SK-N-SH (cell line): ENCODE measurements at regions not wholly inside any gene's neighbourhood (a gene's known extent, or its start where the extent isn't known, plus 50 kb on each side); places are given as distances from the start of the nearest gene placed in this dataset.

ENCODE experiments used
- CTCF ChIA-PET: fragments of 300-600, 350-600 bp; formaldehyde crosslinking; extraction: SDS; loops from one replicate; lab custom pipeline; 2021; lab: Yijun Ruan, JAX
- POLR2A ChIA-PET: fragments of 350-600 bp; sonication (Branson Sonifier 250); formaldehyde crosslinking; extraction: SDS; loops from one replicate; lab custom pipeline; 2020; ENCODE audit warnings: antibody characterized with exemption, inconsistent platforms; lab: Yijun Ruan, JAX
- DNase-seq: peaks from one replicate; pipeline ENCODE4 v3.0.0; 2012
- H2AFZ ChIP-seq: fragments of 200-600 bp; sonication (generic); 2 replicates; pipeline ENCODE4 v1.8.1; 2016; ENCODE audit warnings: antibody characterized with exemption, mild to moderate bottlenecking, low read depth
- H3F3A ChIP-seq: fragments of 200-600 bp; sonication (generic); replicated peaks from 2 replicates; pipeline ENCODE3; 2016; ENCODE audit warnings: antibody characterized with exemption, mild to moderate bottlenecking; ENCODE audit not compliant: insufficient read depth
- H3K27ac ChIP-seq, 2 experiments: fragments of 200-500 bp in 1 of 2; fragments of 200-600 bp in 1 of 2; sonication (Bioruptor generic) in 1 of 2; sonication (generic), shearing (Covaris generic) in 1 of 2; 2 replicates each; pipeline versions ENCODE4 v1.5.1 to v1.6.1; 2014 to 2016; ENCODE audit warnings: low read depth in 2 of 2, inconsistent platforms in 1 of 2, low read length in 1 of 2, mild to moderate bottlenecking in 1 of 2, mixed read lengths in 1 of 2
- H3K27me3 ChIP-seq: fragments of 200-600 bp; sonication (generic), shearing (Covaris generic); 2 replicates; pipeline ENCODE4 v1.6.1; 2016; ENCODE audit warnings: mixed run types; ENCODE audit not compliant: insufficient read depth
- H3K36me3 ChIP-seq, 2 experiments: fragments of 200-500 bp in 1 of 2; fragments of 200-600 bp in 1 of 2; sonication (Bioruptor generic) in 1 of 2; sonication (generic) in 1 of 2; replicated peaks in 1 of 2; 2 replicates each; pipeline versions ENCODE3 to v1.5.1; 2014 to 2016; ENCODE audit warnings: low read length in 1 of 2, mild to moderate bottlenecking in 1 of 2; ENCODE audit not compliant: insufficient read depth in 2 of 2, control insufficient read depth in 1 of 2
- H3K4me1 ChIP-seq, 2 experiments: fragments of 200-500 bp in 1 of 2; fragments of 200-600 bp in 1 of 2; sonication (Bioruptor generic) in 1 of 2; sonication (generic), shearing (Covaris generic) in 1 of 2; 2 replicates each; pipeline versions ENCODE4 v1.5.1 to v1.6.1; 2014 to 2016; ENCODE audit warnings: low read depth in 1 of 2, low read length in 1 of 2, mixed run types in 1 of 2; ENCODE audit not compliant: insufficient read depth in 2 of 2, control insufficient read depth in 1 of 2
- H3K4me2 ChIP-seq: fragments of 200-600 bp; sonication (generic), shearing (Covaris generic); 2 replicates; pipeline ENCODE4 v1.6.1; 2017; ENCODE audit warnings: mixed run types
- H3K4me3 ChIP-seq, 2 experiments: fragments of 200-500 bp in 1 of 2; fragments of 200-600 bp in 1 of 2; sonication (Bioruptor generic) in 1 of 2; sonication (generic), shearing (Covaris generic) in 1 of 2; 2 replicates each; pipeline versions ENCODE4 v1.5.1 to v1.8.1; 2014 to 2016; ENCODE audit warnings: low read depth in 2 of 2, inconsistent platforms in 1 of 2, low read length in 1 of 2, mild to moderate bottlenecking in 1 of 2, mixed read lengths in 1 of 2, moderate library complexity in 1 of 2
- H3K79me2 ChIP-seq: fragments of 200-600 bp; sonication (generic); 2 replicates; pipeline ENCODE4 v1.8.1; 2017; ENCODE audit warnings: mild to moderate bottlenecking; ENCODE audit not compliant: insufficient read depth
- H3K9ac ChIP-seq: fragments of 200-600 bp; sonication (generic); 2 replicates; pipeline ENCODE4 v1.6.1; 2017; ENCODE audit warnings: mixed run types
- H3K9me2 ChIP-seq: fragments of 200-600 bp; sonication (generic); 2 replicates; pipeline ENCODE4 v1.6.1; 2017; ENCODE audit warnings: mixed run types
- H3K9me3 ChIP-seq: fragments of 200-600 bp; sonication (generic); 2 replicates; pipeline ENCODE4 v1.6.1; 2017; ENCODE audit warnings: mixed run types, mild to moderate bottlenecking, moderate library complexity
- H4K20me1 ChIP-seq: fragments of 200-600 bp; sonication (generic); 2 replicates; pipeline ENCODE4 v1.6.1; 2017; ENCODE audit warnings: mild to moderate bottlenecking, mixed run types; ENCODE audit not compliant: insufficient read depth
- EP300 ChIP-seq, 2 experiments: IDR thresholded peaks; 2 replicates each; pipeline versions ENCODE4 v1.4.0 to v1.6.1; 2012; ENCODE audit warnings: borderline replicate concordance in 1 of 2, low read depth in 1 of 2, low read length in 1 of 2
- EZH2phosphoT487 ChIP-seq: fragments of 200-600 bp; sonication (generic); IDR thresholded peaks from 2 replicates; pipeline ENCODE4 v1.6.1; 2017; ENCODE audit warnings: low read depth, mixed run types, mild to moderate bottlenecking, antibody characterized with exemption, moderate library complexity, borderline replicate concordance
- FOSL2 ChIP-seq: IDR thresholded peaks from 2 replicates; pipeline ENCODE4 v1.4.0; 2012; ENCODE audit warnings: low read depth, mild to moderate bottlenecking, moderate library complexity, borderline replicate concordance
- FOXJ3 ChIP-seq: sonication (generic); formaldehyde crosslinking; IDR thresholded peaks from 2 replicates; pipeline ENCODE4 v1.5.1; 2020; ENCODE audit warnings: mild to moderate bottlenecking, missing genetic modification reagents
- FOXM1 ChIP-seq: IDR thresholded peaks from 2 replicates; pipeline ENCODE4 v1.4.0; 2012; ENCODE audit warnings: low read depth, mild to moderate bottlenecking
- GABPA ChIP-seq: IDR thresholded peaks from 2 replicates; pipeline ENCODE4 v1.4.0; 2012; ENCODE audit warnings: low read depth, mild to moderate bottlenecking
- NFIC ChIP-seq: IDR thresholded peaks from 2 replicates; pipeline ENCODE4 v1.4.0; 2012; ENCODE audit warnings: borderline replicate concordance
- NRF1 ChIP-seq: IDR thresholded peaks from 2 replicates; pipeline ENCODE4 v1.6.1; 2012; ENCODE audit warnings: low read depth, mild to moderate bottlenecking, low read length
- RCOR1 ChIP-seq: fragments of 150-350 bp; IDR thresholded peaks from 2 replicates; pipeline ENCODE4 v1.6.1; 2017; ENCODE audit warnings: antibody characterized with exemption, low read length
- SMC3 ChIP-seq: IDR thresholded peaks from 2 replicates; pipeline ENCODE4 v1.6.1; 2012; ENCODE audit warnings: low read depth, low read length, improper control_type of control experiment
- YY1 ChIP-seq: IDR thresholded peaks from 2 replicates; pipeline ENCODE4 v1.4.0; 2012; ENCODE audit warnings: low read depth, mild to moderate bottlenecking
- WGBS: methylation state at CpG from one replicate; pipeline ENCODE4 v1.1.6; 2017; ENCODE audit warnings: low lambda C conversion rate; 5-methylcytosine and 5-hydroxymethylcytosine counted together
- TF ChIP-seq, protein P1 (sequence below): IDR thresholded peaks from 2 replicates; pipeline ENCODE4 v1.4.0; 2012; ENCODE audit warnings: low read depth, borderline replicate concordance
- TF ChIP-seq, protein P2 (sequence below): IDR thresholded peaks from 2 replicates; pipeline ENCODE4 v1.6.1; 2012; ENCODE audit warnings: mild to moderate bottlenecking, low read depth, low read length, moderate library complexity

DNA sequence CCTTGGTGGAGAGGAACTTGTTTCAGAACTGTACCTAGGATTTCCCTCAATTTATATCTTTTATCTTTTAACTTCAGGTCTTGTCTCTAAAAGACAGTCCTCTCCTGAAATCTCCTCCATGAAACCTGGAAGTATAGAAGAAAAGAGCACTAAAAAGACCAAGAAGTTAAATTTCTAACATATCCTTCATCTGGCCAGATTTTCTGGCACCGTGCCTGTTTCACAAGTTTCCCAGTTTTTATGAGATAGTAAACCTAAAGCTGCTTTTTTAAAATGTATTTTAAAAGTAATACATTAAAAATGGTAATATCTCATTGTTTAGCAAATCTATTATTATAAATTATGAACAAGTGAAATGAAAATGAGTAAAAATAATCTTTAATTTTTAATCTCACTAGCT is 348.3 kb upstream of the RSPO3 start:
- H3K9ac ChIP-seq = no peak overlapping the region
- no peaks in the 10 kb centered on the region; the same call in 1 of the 2 replicates for H3K27me3 ChIP-seq
- ChIA-PET POLR2A (no interaction called here), CTCF (no interaction called here)
- no peaks in the 10 kb centered on the region for H3K4me1 ChIP-seq
- no peaks in the 10 kb centered on the region for H3K9me2 ChIP-seq
- WGBS = 2% methylated on average over 1 of the region's 1 CpG
- H3K27ac ChIP-seq = no peak overlapping the region
- H3F3A ChIP-seq = no peaks in the 10 kb centered on the region
- H3K9me3 ChIP-seq = no peaks in the 10 kb centered on the region
- no peak overlapping the region for H3K4me2 ChIP-seq
- H4K20me1 ChIP-seq = no peaks in the 10 kb centered on the region
- TF ChIP-seq NRF1 = no peak
- no peak for TF ChIP-seq NFIC
- TF ChIP-seq, protein P1, sequence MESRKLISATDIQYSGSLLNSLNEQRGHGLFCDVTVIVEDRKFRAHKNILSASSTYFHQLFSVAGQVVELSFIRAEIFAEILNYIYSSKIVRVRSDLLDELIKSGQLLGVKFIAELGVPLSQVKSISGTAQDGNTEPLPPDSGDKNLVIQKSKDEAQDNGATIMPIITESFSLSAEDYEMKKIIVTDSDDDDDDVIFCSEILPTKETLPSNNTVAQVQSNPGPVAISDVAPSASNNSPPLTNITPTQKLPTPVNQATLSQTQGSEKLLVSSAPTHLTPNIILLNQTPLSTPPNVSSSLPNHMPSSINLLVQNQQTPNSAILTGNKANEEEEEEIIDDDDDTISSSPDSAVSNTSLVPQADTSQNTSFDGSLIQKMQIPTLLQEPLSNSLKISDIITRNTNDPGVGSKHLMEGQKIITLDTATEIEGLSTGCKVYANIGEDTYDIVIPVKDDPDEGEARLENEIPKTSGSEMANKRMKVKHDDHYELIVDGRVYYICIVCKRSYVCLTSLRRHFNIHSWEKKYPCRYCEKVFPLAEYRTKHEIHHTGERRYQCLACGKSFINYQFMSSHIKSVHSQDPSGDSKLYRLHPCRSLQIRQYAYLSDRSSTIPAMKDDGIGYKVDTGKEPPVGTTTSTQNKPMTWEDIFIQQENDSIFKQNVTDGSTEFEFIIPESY = no peak
- TF ChIP-seq FOXJ3 (CRISPR knock-in tag) = no peak
- no peak for TF ChIP-seq FOSL2
- TF ChIP-seq SMC3 = no peak
- no peak for TF ChIP-seq GABPA
- TF ChIP-seq, protein P2, sequence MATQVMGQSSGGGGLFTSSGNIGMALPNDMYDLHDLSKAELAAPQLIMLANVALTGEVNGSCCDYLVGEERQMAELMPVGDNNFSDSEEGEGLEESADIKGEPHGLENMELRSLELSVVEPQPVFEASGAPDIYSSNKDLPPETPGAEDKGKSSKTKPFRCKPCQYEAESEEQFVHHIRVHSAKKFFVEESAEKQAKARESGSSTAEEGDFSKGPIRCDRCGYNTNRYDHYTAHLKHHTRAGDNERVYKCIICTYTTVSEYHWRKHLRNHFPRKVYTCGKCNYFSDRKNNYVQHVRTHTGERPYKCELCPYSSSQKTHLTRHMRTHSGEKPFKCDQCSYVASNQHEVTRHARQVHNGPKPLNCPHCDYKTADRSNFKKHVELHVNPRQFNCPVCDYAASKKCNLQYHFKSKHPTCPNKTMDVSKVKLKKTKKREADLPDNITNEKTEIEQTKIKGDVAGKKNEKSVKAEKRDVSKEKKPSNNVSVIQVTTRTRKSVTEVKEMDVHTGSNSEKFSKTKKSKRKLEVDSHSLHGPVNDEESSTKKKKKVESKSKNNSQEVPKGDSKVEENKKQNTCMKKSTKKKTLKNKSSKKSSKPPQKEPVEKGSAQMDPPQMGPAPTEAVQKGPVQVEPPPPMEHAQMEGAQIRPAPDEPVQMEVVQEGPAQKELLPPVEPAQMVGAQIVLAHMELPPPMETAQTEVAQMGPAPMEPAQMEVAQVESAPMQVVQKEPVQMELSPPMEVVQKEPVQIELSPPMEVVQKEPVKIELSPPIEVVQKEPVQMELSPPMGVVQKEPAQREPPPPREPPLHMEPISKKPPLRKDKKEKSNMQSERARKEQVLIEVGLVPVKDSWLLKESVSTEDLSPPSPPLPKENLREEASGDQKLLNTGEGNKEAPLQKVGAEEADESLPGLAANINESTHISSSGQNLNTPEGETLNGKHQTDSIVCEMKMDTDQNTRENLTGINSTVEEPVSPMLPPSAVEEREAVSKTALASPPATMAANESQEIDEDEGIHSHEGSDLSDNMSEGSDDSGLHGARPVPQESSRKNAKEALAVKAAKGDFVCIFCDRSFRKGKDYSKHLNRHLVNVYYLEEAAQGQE = no peak
- TF ChIP-seq RCOR1 = no peak
- no peak for TF ChIP-seq EZH2phosphoT487
- TF ChIP-seq FOXM1 = no peak
- no peak for TF ChIP-seq EP300 (IDR thresholded peaks at IDR 0.05; ENCODE audit: borderline replicate concordance in 1 of 2, low read depth in 1 of 2, low read length in 1 of 2)
- TF ChIP-seq YY1 = no peak
- DNase-seq = no peak
- no peak overlapping the region for H3K4me3 ChIP-seq
- H3K79me2 ChIP-seq = no peaks in the 10 kb centered on the region
- no peak overlapping the region for H2AFZ ChIP-seq
- no peaks in the 10 kb centered on the region for H3K36me3 ChIP-seq
